ENCODE measurements at regions not wholly inside any gene's neighbourhood (a gene's known extent, or its start where the extent isn't known, plus 50 kb on each side); places are given as distances from the start of the nearest gene placed in this dataset.

DNA sequence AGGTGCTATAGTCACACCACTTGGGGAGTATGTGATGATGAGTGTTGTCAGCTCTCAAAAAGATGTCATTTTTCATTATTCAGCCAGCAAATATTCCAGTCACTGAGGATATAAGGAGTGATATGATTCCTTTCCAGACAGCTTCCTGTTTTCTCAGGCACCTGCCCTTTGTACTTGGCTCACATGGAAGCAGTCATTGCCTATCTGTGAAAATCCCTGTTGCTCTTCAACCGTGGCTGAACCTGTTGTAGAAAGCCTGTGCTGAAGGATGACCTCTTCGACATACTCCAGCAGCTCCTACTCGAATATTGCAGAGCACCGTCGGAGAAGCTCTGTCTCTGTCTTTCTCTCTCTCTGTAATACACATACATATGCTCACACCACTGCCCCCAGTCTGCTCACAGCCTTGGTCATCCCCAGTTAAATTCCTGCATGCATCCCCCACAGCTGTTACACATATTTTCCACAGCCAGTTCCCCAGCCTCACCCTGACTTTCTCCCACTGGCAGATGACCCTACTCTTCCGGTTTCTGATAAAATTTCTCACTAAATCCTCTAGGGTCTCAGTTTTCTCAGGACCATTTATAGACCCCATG, 204.2 kb upstream of the ARGLU1 start:
- no peak for DNase-seq (ENCODE audit: low read depth in 4 of 4, low spot score in 1 of 4)

DNA sequence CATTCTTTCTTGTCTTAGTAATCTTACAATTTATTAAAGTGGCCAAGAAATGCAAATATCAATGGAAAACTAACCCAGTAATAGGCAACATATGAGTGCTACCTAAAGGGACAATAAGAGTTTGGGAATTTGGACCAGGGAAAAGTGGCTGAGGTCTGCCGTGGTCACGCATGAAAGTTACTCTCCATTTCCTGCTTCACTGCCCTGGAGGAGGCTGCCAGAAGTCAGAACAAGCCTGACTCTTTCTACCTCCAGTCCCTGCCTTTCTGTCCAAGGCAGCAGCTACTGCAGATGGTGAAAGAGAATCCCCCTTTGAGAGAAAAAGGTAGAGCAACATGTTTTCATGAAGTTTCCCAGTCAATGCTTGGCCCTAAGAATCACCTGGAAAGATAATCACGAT, 201.1 kb upstream of the ARGLU1 start:
- no peak for DNase-seq (ENCODE audit: low read depth in 4 of 4, low spot score in 1 of 4)

DNA sequence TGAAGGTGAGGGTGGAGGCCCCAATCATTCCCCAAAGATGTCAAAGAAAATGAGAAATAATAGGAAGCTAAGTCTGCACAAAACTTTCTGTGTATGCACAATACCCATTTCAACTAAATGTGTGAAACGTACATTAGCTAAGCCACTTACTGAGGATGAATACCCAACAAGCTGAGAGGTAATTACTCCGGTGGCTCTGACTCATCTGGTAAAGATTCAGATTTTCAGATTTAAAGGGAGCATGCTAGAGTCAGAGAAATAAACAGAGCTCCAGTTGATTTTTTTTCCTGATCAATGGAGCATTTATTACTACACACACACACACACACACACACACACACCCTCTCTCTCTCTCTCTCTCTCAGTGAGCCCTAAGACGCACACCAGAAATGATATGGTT, 194.8 kb upstream of the ARGLU1 start:
- no peak for DNase-seq (ENCODE audit: low read depth in 4 of 4, low spot score in 1 of 4)

DNA sequence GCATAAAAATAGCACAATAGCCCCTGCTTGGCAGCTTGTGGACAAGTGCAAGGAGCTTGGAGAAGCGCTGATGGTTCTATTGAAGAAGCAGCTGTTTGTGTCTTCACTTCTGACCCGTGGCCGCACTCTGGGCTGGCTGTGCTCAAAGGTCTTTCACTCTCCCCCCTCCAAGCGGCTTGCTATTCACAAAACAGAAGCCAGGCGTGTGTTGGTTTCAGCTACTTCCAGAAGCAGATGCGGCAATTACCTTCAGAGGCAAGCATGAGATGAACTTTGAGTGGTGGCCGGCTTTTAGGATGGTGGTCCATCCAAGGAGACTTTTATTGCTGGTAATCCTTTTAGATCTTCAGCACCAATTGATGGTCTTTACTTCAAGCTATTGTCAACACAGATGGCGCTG, 188.5 kb upstream of the ARGLU1 start:
- no peak for DNase-seq (ENCODE audit: low read depth in 4 of 4, low spot score in 1 of 4)

DNA sequence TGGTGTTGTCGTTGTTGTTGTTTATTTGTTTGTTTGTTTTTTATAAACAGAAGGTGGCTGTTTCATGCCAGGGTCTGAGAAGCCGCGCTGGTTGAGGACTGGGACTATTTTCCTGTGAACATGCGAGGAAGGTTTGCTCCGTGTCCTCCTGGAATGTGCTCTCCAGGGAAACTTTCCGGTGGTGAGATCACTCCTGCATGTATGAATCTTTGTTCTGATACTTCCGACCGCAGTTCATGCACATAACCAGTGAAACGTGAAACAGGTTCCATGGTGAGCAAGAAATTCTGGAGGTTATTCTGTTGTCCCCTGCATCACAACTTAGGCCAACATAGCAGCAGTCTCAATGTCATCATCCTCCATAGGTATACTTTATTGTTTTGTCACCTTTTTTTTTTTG, 187.6 kb upstream of the ARGLU1 start:
- no peak for DNase-seq (ENCODE audit: low read depth in 4 of 4, low spot score in 1 of 4)

DNA sequence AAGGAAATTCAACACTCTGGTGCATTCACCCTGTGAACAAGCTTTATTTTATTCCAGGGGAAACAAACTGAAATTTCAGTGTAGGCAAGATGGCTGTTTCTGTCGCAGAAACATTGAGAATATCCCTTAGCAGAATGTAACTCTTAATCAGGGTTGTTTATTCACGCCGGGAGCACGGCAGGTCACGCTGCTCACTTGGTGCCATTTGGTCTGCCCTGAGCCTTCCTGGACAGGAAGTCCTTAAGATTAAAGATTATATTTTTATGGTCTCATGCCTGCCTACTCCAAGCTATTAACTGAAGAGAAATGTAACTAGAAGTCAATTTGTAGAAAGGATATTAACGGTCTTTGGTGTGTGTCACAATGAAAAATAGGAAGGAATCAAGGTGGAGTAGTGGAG, 185.3 kb upstream of the ARGLU1 start:
- DNase-seq (ENCODE audit: low read depth in 4 of 4, low spot score in 1 of 4), result no peak

DNA sequence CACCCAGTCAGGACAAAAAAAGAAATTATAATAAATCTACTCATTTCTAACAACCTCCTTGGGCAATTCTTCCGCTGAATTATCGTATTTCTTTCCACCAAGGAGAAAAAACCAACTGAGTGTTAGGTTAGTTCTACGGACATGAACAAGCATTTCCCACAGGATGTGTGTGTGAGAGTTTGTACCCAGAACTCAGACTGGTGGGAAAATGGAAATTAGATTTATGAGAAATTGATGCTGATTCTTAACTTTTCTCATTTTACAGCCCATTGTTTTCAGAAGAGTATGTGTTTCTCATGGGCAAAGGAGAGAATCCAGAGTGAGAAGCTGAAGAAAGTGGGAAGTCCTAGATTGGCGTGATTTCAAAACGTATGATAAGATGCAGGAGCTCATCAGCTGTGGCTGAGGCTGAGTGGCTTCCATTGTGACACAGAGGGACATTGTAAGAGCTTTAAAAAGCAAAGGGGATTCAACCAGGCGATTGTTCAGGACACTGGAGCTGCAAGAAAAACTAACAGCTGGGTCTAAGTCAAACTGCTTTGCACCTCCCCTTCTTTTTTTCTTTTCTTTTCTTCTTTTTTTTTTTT, 184.7 kb upstream of the ARGLU1 start:
- DNase-seq (ENCODE audit: low read depth in 4 of 4, low spot score in 1 of 4), result no peak

DNA sequence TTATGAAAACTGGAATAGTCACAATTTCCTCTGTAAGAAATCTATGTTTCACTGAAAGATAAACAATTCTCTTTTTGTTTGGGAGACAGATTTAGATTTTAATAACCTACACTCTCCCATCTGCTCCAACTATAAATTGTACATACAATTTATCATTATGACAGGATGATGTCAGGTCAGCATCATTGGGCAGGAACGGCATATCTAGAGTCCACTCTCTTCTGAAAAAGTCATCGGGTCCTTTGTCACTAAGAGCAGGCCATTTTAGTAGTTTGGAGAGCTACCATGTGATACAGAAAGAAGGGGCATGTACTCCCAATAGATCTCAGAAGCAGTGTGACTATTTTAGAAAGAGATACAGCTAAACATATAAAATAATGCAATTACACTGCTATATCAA, 180.8 kb upstream of the ARGLU1 start:
- no peak for DNase-seq (ENCODE audit: low read depth in 4 of 4, low spot score in 1 of 4)

DNA sequence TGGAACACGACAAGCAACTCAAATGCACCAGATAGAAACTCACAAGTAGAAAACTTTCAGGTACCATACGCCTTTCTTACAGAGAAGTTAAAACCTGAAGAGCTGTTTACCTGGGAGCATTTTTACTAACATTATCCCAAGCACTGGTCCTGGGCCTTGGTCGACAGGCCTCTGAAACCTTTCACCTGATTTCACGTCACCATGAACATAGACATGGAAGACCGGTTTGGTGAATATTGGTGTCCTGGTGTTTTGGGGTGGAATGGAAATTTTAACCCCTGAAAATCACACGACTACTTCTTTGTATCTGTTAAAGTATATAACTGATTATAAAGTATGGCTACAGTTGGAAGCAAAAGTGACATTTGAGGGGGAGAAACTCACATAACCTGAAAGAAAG, 176.6 kb upstream of the ARGLU1 start:
- DNase-seq (ENCODE audit: low read depth in 4 of 4, low spot score in 1 of 4), result no peak

DNA sequence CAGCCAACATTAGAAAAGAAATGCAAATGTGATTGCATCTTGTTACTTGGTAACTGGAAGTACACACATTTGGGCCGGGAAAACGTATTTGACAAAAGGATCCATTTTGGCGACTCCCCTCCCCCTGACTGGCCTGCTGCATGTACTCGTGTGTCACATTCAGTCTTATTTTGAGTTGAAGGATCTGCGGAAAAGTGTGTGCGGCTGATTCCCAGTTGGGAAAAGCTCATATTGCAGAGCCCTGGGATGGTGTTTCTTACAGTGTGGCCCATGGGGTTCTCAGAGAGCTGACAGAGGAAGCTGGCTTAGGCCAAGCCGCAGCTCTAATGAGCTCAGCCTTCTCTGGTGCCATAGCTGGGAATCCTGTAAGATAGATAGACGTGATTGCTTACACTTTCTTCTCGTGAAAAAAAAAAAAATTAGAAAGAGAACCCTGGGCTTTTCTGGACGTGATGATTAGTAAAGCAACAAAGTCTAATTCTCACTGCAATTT, 170.3 kb upstream of the ARGLU1 start:
- DNase-seq (ENCODE audit: low read depth in 4 of 4, low spot score in 1 of 4), result no peak

DNA sequence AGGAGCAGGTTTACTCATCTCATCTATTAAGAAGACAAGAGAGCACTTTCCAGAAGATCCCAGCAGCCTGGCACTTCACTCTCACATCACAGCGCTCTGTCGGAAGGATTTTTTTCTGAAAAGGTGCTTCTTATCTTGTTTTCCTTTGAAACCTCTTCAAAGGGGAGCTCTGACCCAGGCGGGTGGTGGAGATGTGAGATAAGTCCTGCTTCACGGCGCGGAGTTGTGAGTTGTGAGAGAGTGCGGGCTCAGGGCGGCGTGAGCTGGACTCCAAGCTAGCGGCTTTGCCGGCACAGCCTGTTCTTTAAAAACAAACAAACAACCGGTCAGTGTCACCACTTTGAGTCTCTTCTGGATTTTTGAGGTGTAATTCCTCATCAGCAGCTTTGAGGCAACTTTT, 169.0 kb upstream of the ARGLU1 start:
- DNase-seq (ENCODE audit: low read depth in 4 of 4, low spot score in 1 of 4), result no peak

DNA sequence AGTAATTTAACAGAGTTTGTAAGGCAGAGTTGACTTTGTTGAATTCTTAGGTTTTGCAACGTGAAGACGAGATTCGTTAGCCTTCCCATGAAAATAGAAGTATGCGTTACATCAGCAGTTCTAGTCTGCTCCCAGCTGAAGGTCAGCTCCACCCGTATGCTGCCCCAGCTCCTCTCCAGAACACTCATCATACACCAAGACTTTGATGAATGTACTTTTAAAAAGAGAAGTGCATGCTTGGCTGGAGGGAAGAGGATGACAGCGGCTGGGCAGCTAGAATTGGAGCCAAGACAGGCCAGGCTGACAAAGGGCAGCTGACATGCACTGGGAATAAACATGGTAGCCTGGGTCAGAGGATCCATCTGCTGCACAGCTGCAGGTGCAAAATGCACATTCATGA, 166.3 kb upstream of the ARGLU1 start:
- DNase-seq (ENCODE audit: low read depth in 4 of 4, low spot score in 1 of 4), result no peak

DNA sequence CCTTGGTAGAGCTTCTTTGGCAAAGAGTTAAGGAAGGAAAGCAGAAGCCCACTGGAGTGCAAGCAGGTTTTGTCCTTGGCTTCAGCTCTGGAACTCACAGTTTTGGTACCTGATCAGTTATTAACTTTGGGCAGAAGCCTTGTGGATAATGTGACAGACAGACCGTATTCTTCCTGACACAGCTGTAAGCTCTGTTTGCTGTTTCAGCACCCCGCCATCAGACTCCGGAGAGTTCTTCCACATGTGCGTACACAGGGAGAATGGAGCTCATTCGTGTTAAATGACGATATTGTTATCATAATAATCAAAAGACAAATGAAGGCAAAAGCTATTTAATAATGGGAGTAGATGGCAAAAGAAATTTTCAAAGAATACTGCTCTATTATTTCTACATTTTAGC, 155.1 kb upstream of the ARGLU1 start:
- no peak for DNase-seq (ENCODE audit: low read depth in 4 of 4, low spot score in 1 of 4)

DNA sequence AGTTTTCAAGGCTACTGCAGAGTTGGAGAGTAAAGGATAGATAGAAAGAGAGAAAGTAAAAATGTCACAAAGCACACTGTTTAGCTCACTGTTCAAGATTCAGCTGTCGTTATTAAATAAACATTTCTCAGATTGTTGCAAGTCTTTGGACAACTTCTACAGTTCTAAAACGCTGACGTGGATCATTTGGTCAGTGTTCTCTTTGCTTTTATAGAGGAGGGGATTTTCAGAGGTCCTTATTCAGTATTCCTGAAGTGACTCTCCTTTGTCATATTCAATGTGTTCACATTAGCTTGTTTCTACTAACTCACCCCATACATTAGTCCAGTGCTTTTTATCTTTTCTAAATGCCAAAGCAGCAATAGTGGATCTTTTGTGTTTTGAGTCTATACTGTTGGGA, 154.7 kb upstream of the ARGLU1 start:
- DNase-seq (ENCODE audit: low read depth in 4 of 4, low spot score in 1 of 4), result no peak

DNA sequence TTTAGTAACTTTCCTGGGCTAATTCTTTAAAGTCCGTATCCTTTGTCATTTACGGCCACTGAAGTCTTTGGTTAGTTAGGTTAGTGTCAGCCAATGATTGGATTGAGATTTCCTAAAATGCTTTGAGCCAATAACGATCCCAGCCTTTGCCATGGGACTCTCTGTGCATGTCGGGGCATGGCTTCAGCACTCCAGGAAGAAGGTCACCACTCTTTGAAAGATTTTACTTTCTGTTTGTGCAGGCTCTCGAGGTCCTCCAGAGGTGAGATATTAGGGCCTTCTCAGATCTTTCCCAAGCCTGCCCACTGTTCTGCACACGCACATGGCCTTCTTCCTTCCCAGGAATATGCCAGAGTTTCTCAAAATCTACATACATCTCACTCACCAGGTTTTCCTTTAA, 153.7 kb upstream of the ARGLU1 start:
- no peak for DNase-seq (ENCODE audit: low read depth in 4 of 4, low spot score in 1 of 4)

DNA sequence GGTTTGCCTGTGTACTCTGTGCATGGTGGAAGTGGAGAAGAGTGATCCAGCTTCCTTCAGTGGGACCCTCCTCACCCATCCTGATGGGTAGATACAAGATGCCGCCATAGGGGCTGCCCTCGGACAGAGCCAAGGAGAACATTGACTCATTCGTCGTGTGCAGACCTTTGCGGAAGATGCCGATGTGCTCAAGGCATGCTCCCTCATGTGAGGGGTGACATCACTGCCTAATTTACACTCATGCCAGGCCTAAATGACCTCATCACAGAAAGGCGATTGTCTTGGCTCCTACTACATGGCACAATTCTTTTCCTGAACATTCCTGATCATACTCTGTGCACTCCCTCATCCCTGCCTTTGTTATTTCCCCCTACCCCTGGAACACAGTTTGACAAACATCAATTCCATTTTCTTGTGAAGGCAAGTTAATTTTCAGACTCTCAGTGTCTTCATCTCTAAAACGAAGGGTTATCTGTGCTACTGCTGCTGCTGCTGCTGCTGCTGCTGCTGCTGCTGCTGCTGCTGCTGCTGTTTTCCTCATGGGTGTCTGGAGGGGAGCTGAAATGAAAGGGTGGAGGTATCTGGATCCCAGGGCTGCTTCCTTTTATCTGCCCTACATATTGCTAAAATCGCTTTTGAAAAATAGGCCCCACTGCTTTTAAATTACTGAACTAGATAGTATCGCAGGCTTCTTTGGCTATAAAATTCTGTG, 146.5 kb upstream of the ARGLU1 start:
- no peak for DNase-seq (ENCODE audit: low read depth in 4 of 4, low spot score in 1 of 4)

DNA sequence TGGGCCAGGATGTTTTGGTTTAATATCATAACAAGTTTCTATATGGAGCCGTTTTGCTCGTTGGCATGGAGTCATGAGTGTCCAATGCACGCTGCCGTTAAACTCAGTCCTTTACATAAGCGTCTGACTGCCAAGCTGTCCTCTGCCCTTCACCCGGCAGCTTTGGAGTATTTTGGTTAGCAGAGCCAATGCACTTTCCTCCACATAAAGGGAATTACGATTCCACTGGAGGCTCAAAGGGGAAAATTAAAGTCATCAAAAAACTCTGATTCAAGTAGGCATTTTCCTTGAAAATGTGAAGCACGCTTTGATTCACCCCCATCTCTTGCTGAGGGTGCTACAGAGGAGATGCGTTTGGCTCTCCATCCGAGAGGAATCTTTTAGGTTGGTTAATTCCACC, 144.4 kb upstream of the ARGLU1 start:
- no peak for DNase-seq (ENCODE audit: low read depth in 4 of 4, low spot score in 1 of 4)

DNA sequence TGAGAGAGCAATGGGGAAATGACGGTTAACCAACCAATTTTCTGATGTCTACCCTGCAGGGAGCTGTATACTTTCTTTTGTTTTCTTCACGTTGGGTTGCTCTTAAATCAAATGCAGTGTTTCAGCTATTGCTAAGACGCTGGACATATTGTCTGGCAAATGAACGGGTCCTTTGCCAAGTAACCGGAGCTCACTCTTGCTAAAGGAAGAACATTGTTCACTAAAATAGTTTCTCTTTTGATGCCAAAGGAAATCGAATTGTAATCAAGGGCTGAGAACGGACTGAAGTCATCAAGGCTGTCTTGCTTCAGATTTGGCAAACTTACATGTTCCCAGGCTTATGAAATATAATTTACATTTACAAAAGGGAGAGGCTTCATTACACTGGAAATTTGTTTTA, 142.3 kb upstream of the ARGLU1 start:
- no peak for DNase-seq (ENCODE audit: low read depth in 4 of 4, low spot score in 1 of 4)

DNA sequence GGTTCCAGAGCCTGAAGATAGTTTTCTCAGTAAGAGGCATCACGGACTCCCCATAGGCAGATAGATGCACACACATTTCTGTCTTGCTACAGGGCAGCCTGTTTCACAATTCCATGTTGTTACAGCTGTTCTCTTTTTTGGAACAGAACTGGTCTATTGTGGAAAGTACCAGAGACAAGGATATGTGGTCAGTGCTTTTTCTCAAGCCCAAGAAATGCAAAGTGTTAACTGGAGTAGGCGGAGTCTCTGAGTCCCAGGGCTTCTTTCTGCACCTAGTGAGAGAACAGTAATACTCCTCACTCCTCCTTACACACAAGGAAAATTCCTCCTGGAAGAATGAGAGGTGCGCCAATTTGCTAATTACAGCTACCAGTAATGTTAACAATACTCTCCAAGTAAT, 141.6 kb upstream of the ARGLU1 start:
- DNase-seq (ENCODE audit: low read depth in 4 of 4, low spot score in 1 of 4), result no peak

DNA sequence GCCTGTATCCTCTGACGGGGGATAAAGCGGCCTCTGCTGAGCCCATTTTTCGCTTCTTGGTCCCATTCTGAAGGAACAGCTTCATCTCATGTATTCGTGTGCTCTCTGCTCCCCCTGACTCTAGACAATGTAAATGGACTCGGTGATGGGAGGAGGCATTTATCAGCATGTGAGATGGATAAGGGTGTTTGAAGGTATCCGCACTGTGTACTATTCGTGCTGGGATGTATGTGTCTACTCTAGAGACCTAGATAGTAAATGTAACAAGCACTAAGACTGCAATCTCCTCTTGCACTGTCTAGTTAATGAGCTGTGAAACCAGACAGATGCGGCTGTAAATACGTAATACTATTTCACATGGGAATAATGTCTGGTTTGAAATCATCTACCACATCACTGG, 134.6 kb upstream of the ARGLU1 start:
- DNase-seq (ENCODE audit: low read depth in 4 of 4, low spot score in 1 of 4), result no peak

DNA sequence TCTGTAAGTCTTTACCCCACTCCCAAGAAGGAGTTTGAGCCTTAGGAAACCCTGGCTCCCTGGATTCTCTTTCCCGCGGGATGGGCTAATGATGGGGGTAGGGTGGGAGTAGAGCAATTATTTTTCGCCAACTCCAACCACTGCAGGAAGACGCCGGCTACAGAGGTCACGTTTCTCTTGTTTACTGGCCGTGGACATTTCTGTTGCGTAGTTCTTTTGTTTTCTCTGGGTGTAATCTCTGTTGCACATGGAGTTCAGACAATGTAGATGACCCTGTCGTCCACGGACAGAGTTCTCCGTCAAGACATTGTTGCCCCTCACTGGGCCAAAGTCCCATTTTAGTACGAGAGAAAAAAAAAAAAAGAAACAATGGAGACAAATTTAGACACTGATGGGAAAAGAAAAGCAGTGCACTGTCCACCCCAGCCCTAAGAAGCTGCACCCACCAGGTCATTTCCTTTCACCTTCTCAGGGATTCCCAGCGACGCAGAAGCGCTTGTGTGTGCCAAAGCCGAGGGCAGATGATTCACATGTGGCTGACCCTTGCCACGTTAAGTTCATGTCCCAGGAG, 133.9 kb upstream of the ARGLU1 start:
- no peak for DNase-seq (ENCODE audit: low read depth in 4 of 4, low spot score in 1 of 4)

DNA sequence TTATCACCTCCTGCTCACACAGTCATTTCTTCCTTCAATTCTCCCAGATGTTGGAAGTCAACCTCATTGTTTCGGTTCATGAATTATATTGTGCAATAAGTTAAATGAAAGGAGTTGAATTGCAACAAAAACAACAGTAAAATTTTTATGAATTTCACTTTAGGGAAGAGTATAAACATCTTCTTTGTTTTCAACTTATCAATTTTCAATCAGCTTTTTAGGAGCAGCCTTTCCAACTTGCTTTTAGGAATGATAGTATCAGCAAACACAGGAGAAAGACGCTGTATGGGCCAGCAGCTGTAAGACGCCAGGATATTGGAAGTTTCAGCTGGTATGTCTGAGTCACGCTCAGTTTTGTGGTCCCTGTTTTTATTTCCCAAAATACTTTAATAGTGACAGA, 132.5 kb upstream of the ARGLU1 start:
- DNase-seq (ENCODE audit: low read depth in 4 of 4, low spot score in 1 of 4), result no peak

DNA sequence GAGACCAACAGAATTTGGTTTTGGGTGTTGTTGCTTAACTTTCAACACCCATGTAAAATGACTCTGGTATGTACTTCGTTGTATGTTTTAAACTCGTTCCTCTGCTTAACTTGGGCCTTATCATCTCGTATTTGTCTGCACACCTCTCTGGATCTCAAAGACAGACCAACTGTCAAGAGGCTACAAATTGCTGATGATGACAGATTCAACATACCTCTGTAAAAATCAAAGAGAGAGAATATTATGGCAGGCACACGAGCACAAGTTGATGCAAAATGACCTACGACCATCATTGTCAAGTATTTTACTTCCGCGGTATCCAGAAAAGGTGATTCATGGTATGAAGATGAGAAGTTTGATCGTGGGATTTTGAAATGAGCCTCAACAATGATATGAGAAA, 132.1 kb upstream of the ARGLU1 start:
- DNase-seq (ENCODE audit: low read depth in 4 of 4, low spot score in 1 of 4), result no peak
